ENCODE measurements at regions not wholly inside any gene's neighbourhood (a gene's known extent, or its start where the extent isn't known, plus 50 kb on each side); places are given as distances from the start of the nearest gene placed in this dataset.

DNA sequence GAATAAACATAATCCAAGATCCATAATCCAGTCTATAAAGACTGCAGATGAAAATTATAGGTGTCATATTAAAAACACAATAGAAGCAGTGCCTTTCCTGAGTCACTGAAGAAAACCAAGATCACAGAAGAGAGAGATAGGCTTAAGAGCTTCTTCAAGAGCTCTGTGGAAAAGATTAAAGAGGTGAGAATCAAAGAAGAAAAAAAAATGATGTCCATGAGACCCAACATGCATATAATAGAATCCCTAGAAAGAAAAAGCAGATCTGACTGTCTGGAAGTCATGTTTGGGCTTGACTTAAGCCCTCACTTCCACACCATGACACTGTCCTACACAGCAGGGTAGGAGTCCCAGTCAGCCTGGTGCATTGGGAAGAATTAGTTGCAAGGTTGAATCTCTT lies 205.6 kb upstream of the PROK2 start:
- no peak for DNase-seq (ENCODE audit: low read depth in 1 of 2, low spot score in 1 of 2)

DNA sequence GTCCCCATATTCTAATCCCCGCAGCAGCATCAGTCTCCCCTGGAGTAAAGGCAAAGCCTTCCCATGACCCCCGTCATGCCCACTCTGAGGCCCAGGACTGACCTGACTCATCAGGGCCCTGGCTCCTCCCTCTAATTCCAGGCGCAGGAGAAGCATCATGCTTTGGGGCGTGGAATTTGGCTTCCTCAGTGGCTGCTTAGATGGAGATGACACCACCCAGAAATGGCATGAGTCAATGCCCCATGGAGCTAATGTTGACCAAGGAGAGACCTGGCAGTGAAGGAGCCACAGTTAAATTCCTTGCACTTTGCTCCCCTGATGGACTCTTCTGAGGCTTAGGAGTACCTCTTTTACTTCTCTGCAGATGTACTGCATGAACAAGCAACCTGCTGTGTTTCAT lies 204.2 kb upstream of the PROK2 start:
- DNase-seq (ENCODE audit: low read depth in 1 of 2, low spot score in 1 of 2) = no peak

GRCh38 chr3:71987828-71988227 lies 202.9 kb upstream of the PROK2 start:
- DNase-seq (ENCODE audit: low read depth in 1 of 2, low spot score in 1 of 2) = no peak

GRCh38 chr3:71987089-71987735 lies 202.3 kb upstream of the PROK2 start:
- DNase-seq (ENCODE audit: low read depth in 1 of 2, low spot score in 1 of 2) = no peak

GRCh38 chr3:71986606-71987005 lies 201.7 kb upstream of the PROK2 start:
- no peak for DNase-seq (ENCODE audit: low read depth in 1 of 2, low spot score in 1 of 2)

DNA sequence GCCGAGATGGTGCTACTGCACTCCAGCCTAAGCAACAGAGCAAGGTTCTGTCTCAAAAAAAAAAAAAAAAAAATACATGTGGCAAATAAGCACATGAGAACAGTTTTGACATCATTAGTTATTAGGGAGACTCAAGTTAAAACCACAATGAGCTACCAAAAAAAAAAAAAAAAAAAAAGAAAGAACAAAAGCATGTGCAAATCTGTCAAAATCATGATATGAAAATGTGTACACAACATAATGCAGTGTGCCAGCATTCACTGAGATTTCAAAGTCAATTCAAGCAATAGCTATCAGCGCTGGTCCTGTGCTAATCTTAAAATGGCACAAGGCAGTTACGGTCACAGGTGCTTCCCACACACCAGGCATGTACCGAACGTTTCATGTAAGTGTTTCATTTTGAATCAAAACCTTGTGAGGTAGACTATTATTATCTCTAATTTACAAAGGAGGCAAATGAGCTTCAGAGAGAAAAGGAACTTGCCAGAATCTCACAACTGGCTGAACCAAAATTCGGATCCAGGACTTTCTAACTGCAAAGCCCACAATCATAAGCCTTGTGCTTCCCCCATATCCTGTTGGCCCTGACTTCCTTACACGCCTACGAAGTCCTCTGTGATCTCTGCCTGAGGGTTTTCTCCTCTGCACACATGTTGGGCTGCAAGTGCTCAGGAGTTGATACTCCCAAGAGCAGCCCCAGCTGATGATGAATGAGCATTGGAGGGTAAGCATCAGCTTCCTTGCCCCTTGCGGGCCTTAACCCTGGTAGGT lies 200.1 kb upstream of the PROK2 start:
- no peak for DNase-seq (ENCODE audit: low read depth in 1 of 2, low spot score in 1 of 2)

DNA sequence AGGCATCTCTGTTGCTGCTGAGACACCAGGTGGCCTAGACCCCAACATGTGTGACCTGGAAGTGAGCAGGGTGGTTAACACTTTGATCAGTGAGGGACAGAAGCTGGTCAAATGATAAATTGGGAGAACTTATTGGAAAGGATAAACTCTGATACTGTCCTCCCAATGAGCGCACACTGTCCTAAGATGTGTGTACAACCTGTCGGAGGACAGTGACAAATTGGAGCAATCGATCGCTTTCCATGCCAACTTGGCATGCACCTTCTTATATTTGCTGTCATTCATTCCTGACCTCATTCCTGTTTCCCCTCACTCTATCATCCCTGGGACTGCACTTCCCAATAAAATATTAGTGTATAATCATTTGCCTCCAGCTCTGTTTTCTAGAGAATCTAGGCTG lies 198.7 kb upstream of the PROK2 start:
- no peak for DNase-seq (ENCODE audit: low read depth in 1 of 2, low spot score in 1 of 2)

- peak in 1 of 2 donors; percentile 20 for DNase-seq (ENCODE audit: low read depth in 1 of 2, low spot score in 1 of 2)
Measured at GRCh38 chr3:71982506-71983258, 197.7 kb upstream of the PROK2 start.

DNA sequence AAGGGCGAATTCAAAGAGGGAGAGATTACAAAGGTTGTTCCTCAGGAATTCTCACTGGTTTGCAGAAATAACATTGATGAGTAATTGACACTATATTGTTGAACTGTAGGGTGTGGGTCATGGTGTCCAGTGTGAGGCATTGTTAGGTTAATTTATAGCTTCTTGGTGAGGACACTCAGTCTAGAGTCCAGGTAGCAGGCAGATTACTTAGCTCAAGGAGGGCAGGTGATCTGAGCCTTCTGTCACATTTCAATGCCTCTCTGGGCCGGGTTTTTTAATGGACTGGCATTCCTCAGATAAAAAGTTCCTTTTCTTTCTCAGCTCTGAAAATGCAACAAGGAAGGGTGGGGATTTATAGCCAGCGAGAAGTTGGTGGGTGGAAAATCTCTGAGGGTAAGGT lies 194.2 kb upstream of the PROK2 start:
- no peak for DNase-seq (ENCODE audit: low read depth in 1 of 2, low spot score in 1 of 2)

GRCh38 chr3:71978150-71978721 lies 193.3 kb upstream of the PROK2 start:
- no peak for DNase-seq (ENCODE audit: low read depth in 1 of 2, low spot score in 1 of 2)

- no peak for DNase-seq (ENCODE audit: low read depth in 1 of 2, low spot score in 1 of 2)
Measured at GRCh38 chr3:71977525-71977924, 192.6 kb upstream of the PROK2 start.

- DNase-seq (ENCODE audit: low read depth in 1 of 2, low spot score in 1 of 2) = no peak
Measured at GRCh38 chr3:71975573-71975972, 190.6 kb upstream of the PROK2 start.

DNA sequence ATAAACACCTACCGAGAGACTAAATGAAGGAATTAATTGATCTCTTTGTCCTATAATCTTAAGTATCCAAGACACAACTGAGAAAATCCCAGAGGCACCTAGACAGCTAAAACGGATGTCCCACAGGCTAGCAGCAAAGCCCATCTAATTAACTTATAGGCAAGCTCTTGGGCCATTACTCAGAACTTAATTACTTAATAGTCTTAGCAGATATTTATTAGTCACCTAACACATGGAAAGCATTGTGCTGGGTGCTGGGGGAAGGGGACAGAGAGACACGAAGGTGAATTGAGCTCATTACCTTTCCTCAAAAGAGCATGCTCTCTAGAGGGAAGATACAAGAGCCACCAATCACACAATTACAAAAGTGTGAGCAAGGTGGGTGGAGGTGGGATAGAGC lies 189.8 kb upstream of the PROK2 start:
- no peak for DNase-seq (ENCODE audit: low read depth in 1 of 2, low spot score in 1 of 2)

DNA sequence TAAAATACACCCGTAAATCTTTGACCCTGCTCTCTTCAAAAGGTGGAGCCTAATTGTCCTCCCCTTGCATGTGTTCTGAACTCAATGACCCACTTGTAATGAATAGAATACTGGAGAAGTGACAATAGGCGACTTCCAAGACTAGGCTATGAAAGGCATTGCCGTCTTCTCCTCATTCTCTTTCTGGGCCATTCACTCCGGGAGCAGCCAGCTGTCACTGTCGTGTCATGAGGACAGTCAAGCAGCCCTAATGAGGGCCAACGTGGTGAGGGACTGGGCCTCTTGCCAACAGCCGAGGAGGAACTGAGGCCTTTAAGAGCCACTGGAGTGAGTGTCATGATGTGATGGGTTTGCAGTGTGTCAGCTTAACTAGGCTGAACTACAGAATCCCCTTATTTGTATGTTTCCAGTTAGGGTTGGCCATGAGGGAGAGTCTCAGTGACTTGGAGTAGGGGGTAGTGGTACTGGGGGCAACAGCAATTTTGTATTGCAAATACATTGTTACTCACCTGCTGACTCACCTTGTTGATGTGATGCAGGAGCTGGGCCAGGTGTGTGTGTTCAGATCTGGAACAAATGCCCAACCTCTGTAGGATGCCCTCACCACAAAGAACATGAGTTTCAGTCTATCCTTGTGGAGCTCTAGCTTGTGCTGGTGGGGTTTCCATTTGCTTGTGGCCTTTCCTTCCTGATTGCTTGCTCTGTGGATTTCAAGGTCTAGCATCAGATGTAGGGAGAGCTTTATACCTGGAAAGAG lies 188.5 kb upstream of the PROK2 start:
- DNase-seq (ENCODE audit: low read depth in 1 of 2, low spot score in 1 of 2) = no peak

- DNase-seq (ENCODE audit: low read depth in 1 of 2, low spot score in 1 of 2) = no peak
Measured at GRCh38 chr3:71972031-71972430, 187.1 kb upstream of the PROK2 start.

GRCh38 chr3:71968544-71968943 lies 183.6 kb upstream of the PROK2 start:
- DNase-seq (ENCODE audit: low read depth in 1 of 2, low spot score in 1 of 2) = no peak

DNA sequence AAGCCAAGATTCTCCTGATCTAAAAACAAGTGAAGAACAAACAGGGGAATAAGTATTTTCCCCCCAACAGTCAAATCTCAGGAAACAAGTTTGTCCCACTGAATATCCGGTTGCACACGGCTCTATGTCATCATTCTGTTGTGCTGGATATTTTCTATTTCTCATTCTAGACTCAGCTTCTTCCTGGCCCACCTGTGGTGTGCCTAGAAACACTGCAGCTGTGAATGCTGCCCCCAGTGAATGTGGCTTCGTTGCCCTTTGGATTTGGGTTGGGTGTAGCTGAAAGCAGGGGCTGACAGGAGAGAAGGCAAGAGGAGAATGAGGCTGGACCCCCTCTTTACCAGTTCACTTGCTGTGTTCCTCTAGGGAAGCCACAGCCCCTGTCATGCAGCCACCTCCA lies 181.2 kb upstream of the PROK2 start:
- DNase-seq (ENCODE audit: low read depth in 1 of 2, low spot score in 1 of 2) = no peak

GRCh38 chr3:71964170-71964569 lies 179.2 kb upstream of the PROK2 start:
- DNase-seq (ENCODE audit: low read depth in 1 of 2, low spot score in 1 of 2) = no peak

GRCh38 chr3:71962561-71963240 lies 177.8 kb upstream of the PROK2 start:
- DNase-seq (ENCODE audit: low read depth in 1 of 2, low spot score in 1 of 2) = no peak

DNA sequence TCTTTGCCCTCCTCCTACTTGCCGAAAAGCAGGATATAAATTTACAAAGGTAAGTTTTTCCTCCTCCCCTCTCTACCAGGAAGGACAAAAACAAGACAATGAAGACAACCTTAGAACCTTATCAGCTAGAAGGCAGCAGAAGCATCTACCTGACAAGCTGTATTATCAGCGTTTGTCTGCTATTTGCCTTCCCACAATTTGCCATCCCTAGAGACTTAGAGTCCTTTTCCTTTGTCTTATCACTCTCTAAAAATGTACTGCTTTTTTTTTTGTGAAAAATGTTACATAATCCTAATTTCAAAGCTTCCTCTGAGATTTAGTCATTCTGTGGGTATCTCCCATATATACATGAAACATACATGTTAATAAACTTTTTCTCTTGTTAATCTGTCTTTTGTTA lies 176.9 kb upstream of the PROK2 start:
- DNase-seq (ENCODE audit: low read depth in 1 of 2, low spot score in 1 of 2) = no peak

DNA sequence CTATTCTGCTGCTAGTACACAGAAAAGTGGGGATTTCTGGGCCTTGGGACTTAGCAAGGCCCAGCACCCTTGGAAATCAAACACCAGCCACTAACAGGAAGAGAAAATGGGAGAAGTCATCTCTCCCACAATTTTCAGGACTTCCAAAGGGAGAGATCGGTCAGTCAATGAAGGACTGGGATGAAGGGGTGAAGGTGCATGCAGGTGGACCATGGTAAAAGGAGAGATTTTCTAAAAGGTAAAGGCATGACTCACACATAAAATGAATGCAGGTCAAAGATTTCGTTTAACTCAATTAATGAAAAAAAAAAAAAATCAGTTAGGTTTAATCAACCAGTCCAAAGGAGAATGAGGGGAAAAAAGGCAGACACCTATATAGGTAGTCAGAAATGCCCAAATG lies 176.4 kb upstream of the PROK2 start:
- no peak for DNase-seq (ENCODE audit: low read depth in 1 of 2, low spot score in 1 of 2)
